ENCODE measurements at regions not wholly inside any gene's neighbourhood (a gene's known extent, or its start where the extent isn't known, plus 50 kb on each side); places are given as distances from the start of the nearest gene placed in this dataset.

DNA sequence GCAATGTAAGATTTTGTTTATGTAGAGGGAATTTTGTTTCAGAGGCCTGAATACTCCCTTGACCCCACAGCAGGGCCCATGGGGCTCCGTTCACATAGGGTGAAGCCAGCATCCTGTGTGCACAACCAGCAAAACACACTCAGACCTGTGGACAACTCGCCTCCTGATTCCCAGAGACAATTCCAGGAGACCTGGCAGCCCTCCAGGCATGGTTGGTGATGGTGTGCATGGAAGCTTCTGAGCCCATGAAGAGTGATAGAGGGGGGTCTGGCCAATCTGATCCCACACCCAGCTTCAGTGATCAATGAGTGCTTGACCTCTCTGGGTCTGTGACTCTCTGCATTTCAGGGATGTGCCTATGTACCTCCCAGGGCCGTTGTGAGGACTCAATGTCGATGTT is 91.0 kb upstream of the RAB6C start:
- no peak for ATAC-seq

GRCh38 chr2:129888896-129889295 is 90.6 kb upstream of the RAB6C start:
- no peak for ATAC-seq
- Histone ChIP-seq H3K27ac (no peak overlapping the region), H3K27me3 (peaks cover 32% of the 10 kb centered on the region), H3K9me3 (no peaks in the 10 kb centered on the region), H3K4me3 (no peak overlapping the region), H3K4me1 (no peaks in the 10 kb centered on the region), H3K36me3 (no peaks in the 10 kb centered on the region)
- TF ChIP-seq CTCF (IDR thresholded peaks at IDR 0.05) (no peak), POLR2A (IDR thresholded peaks at IDR 0.05) (no peak), EP300 (IDR thresholded peaks at IDR 0.05) (no peak), POLR2AphosphoS5 (IDR thresholded peaks at IDR 0.05) (no peak)
- WGBS, 2 donors (ENCODE audit: low coverage in 1 of 2): 60 to 65% methylated on average over 2 of the region's 2 CpGs

More for the DNA sequence above, 91.0 kb upstream of the RAB6C start:
- H3K36me3 ChIP-seq: no peaks in the 10 kb centered on the region
- TF ChIP-seq CTCF (IDR thresholded peaks at IDR 0.05) (no peak), EP300 (IDR thresholded peaks at IDR 0.05) (no peak)
- peaks cover 32% of the 10 kb centered on the region for H3K27me3 ChIP-seq
- H3K4me3 ChIP-seq: no peak overlapping the region
- H3K4me1 ChIP-seq: no peaks in the 10 kb centered on the region
- WGBS, 2 donors (ENCODE audit: low coverage in 1 of 2): 40 to 58% methylated on average over 1 to 2 of the region's 4 CpGs
- no peak overlapping the region for H3K27ac ChIP-seq
- H3K9me3 ChIP-seq: no peaks in the 10 kb centered on the region

GRCh38 chr2:129891341-129892320 is 87.8 kb upstream of the RAB6C start:
- Histone ChIP-seq H3K4me1 (no peaks in the 10 kb centered on the region), H3K4me3 (no peak overlapping the region), H3K27me3 (peaks cover 50% of the 10 kb centered on the region), H3K27ac (no peak overlapping the region), H3K36me3 (no peaks in the 10 kb centered on the region), H3K9me3 (no peaks in the 10 kb centered on the region)
- no peak for TF ChIP-seq CTCF (IDR thresholded peaks at IDR 0.05)
- no peak for TF ChIP-seq POLR2AphosphoS5 (IDR thresholded peaks at IDR 0.05)
- no peak for TF ChIP-seq EP300 (IDR thresholded peaks at IDR 0.05)
- no peak for TF ChIP-seq POLR2A (IDR thresholded peaks at IDR 0.05)
- no peak for ATAC-seq
- 50 to 69% methylated on average over 1 to 2 of the region's 14 CpGs for WGBS, 2 donors (ENCODE audit: low coverage in 1 of 2)

GRCh38 chr2:129892360-129892759 is 87.1 kb upstream of the RAB6C start:
- WGBS, 2 donors (ENCODE audit: low coverage in 1 of 2): 86% methylated on average over 4 of the region's 9 CpGs; no CpG with 5 or more reads in 1 of the 2 donors
- TF ChIP-seq POLR2A (IDR thresholded peaks at IDR 0.05) (no peak), CTCF (IDR thresholded peaks at IDR 0.05) (no peak), POLR2AphosphoS5 (IDR thresholded peaks at IDR 0.05) (no peak), EP300 (IDR thresholded peaks at IDR 0.05) (no peak)
- no peaks in the 10 kb centered on the region for H3K9me3 ChIP-seq
- no peak overlapping the region for H3K27ac ChIP-seq
- H3K4me3 ChIP-seq: no peak overlapping the region
- ATAC-seq: no peak
- H3K27me3 ChIP-seq: peaks cover 50% of the 10 kb centered on the region
- H3K36me3 ChIP-seq: no peaks in the 10 kb centered on the region
- H3K4me1 ChIP-seq: no peaks in the 10 kb centered on the region

GRCh38 chr2:129892773-129893172 is 86.7 kb upstream of the RAB6C start:
- Histone ChIP-seq H3K4me3 (no peak overlapping the region), H3K4me1 (no peaks in the 10 kb centered on the region), H3K27me3 (peaks cover 46% of the 10 kb centered on the region), H3K9me3 (no peaks in the 10 kb centered on the region), H3K27ac (no peak overlapping the region), H3K36me3 (no peaks in the 10 kb centered on the region)
- 81 to 91% methylated on average over 3 to 4 of the region's 6 CpGs for WGBS, 2 donors (ENCODE audit: low coverage in 1 of 2)
- TF ChIP-seq POLR2AphosphoS5 (IDR thresholded peaks at IDR 0.05) (no peak), CTCF (IDR thresholded peaks at IDR 0.05) (no peak), EP300 (IDR thresholded peaks at IDR 0.05) (no peak), POLR2A (IDR thresholded peaks at IDR 0.05) (no peak)
- ATAC-seq: no peak

Data from gastroesophageal sphincter (tissue), 4 donors.